Stomach (tissue), 4 donors: ENCODE measurements at regions not wholly inside any gene's neighbourhood (a gene's known extent, or its start where the extent isn't known, plus 50 kb on each side); places are given as distances from the start of the nearest gene placed in this dataset.

Experiments used
- POLR2A ChIP-seq, 4 donors: fragments of 450-650 bp; IDR thresholded peaks; one replicate each; pipeline ENCODE4 v1.6.1; 2016; ENCODE audit warnings: antibody characterized with exemption in 4 of 4, control low read depth in 2 of 4, mild to moderate bottlenecking in 1 of 4, moderate library complexity in 1 of 4
- POLR2AphosphoS5 ChIP-seq, 3 donors: sonication (generic); formaldehyde crosslinking; IDR thresholded peaks; one replicate each; pipeline ENCODE4 v1.6.1; 2016; ENCODE audit warnings: antibody characterized with exemption in 3 of 3
- TF ChIP-seq, protein P1 (sequence below), 7 experiments: fragments of 450-650 bp in 4 of 7; fragments of 200-600 bp in 3 of 7; sonication (generic) in 3 of 7; IDR thresholded peaks; one replicate each; pipeline ENCODE4 v1.5.1; 2016 to 2019; ENCODE audit warnings: antibody characterized with exemption in 7 of 7, control low read depth in 2 of 7, mild to moderate bottlenecking in 1 of 7

DNA sequence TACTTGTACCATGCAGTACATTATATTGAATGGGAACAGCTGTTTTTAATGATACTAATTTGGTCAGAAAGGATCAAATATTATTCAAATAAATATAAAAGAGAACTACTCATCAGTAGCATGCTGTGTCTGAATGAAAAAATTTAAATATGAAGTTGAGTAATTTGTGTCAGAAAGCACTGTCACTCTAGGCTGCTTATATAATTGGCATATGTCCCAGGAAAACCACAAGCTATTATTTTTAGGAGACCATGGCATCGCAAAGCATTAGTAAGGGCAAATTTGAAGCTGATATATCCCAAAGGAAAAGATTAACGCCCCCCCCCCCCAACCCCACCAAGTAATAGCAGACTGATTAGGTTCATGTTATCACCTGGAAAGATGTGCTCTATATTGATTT, 388.5 kb upstream of the SPANXN4 start:
- TF ChIP-seq, protein P1, sequence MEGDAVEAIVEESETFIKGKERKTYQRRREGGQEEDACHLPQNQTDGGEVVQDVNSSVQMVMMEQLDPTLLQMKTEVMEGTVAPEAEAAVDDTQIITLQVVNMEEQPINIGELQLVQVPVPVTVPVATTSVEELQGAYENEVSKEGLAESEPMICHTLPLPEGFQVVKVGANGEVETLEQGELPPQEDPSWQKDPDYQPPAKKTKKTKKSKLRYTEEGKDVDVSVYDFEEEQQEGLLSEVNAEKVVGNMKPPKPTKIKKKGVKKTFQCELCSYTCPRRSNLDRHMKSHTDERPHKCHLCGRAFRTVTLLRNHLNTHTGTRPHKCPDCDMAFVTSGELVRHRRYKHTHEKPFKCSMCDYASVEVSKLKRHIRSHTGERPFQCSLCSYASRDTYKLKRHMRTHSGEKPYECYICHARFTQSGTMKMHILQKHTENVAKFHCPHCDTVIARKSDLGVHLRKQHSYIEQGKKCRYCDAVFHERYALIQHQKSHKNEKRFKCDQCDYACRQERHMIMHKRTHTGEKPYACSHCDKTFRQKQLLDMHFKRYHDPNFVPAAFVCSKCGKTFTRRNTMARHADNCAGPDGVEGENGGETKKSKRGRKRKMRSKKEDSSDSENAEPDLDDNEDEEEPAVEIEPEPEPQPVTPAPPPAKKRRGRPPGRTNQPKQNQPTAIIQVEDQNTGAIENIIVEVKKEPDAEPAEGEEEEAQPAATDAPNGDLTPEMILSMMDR (IDR thresholded peaks at IDR 0.05): no peak
- no peak for TF ChIP-seq POLR2A (IDR thresholded peaks at IDR 0.05)
- no peak for TF ChIP-seq POLR2AphosphoS5 (IDR thresholded peaks at IDR 0.05)
